GM18511 (cell line): ENCODE measurements at regions not wholly inside any gene's neighbourhood (a gene's known extent, or its start where the extent isn't known, plus 50 kb on each side); places are given as distances from the start of the nearest gene placed in this dataset.
"Not testable (repeated sequence)": the region's sequence is repeated elsewhere in the genome, so short reads cannot be mapped to it uniquely, and the experiment has no call there.

Experiments
- ATAC-seq: cut with Tn5 transposase; IDR thresholded peaks from one replicate; pipeline ENCODE4 v1.9.1; 2021; ENCODE audit warnings: mild to moderate bottlenecking, moderate library complexity; ENCODE audit not compliant: unreplicated experiment

- no peak for ATAC-seq
Measured at GRCh38 chr1:99361406-99361805, 97.1 kb downstream of the PLPPR4 start.

DNA sequence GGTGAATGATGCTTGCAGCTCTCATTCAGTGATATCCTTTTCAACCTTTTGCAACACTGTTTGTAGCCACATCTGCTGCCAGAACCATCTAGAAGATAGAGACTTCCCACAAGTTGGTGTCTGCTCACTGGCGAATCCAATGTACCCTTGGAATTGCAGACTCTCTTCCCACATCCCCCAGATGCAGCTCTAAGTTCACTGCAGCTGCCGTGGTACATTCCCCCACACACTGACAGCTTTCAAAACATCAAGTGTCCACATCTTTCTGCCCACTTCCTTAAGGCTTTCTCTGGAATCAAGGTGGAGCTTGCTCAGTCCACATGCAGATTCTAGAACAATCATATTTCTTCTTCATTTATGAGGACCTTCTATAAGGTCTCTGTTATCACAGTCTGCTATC, 99.2 kb downstream of the PLPPR4 start:
- ATAC-seq, result no peak

DNA sequence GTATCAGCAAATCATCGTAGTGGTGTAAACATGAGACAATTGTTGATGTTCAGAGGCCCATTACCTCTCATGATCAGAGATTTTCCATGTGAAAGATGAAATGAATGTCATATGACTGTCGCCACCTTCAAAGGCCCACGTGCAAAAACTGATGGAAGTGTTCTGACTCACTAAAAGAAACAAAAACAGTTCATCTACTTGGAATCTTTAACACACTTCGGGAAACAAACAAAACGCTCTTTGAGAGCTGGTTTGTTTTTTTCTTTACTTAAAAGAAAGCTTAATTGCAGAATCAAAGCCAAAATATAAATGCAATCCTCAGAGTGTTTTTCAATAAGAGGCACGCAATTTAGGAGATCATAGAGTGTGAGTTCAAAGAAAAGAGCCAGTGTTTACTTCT, 100.8 kb downstream of the PLPPR4 start:
- ATAC-seq, result no peak

- ATAC-seq, result no peak
Measured at GRCh38 chr1:99365545-99365944, 101.3 kb downstream of the PLPPR4 start.

GRCh38 chr1:99369154-99369553, 104.9 kb downstream of the PLPPR4 start:
- no peak for ATAC-seq

- ATAC-seq, result no peak
Measured at GRCh38 chr1:99370476-99370875, 106.2 kb downstream of the PLPPR4 start.

DNA sequence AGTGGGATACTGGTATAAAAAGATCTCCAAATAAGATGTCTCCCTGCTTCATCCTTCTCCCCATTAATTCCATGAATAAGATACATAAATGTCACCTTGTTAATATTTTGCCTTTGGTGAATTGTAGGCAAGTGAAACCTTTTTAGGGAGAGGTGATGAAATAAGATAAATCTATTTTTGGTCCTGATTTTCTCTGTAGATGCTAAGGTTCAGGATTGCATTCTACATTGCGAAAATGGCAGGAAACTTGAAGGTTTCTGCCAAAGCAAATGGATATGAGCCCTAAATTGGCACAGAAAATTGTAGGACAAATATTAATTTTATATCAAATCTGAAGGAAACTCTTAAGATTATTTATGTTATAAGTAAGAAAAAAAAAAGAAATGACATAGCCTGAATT, 107.1 kb downstream of the PLPPR4 start:
- ATAC-seq, result no peak

DNA sequence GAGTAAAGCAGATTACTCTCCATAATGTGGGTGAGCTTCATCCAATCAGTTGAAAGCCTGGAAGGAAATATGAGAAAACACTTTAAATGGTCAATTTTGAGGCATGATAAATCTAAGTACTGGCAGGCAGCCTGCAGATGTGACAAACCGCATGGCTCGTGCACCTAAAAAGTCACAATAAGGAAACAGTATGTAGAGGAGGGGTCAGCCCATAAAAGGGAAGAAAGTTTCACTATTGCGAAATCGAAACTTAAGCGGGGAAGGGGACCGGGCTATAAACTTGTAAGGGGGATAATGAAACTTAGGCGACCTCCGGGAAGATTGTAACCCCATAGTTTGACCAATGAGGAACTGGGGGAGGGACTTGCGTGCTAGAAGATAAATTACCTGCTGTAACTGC, 109.8 kb downstream of the PLPPR4 start:
- ATAC-seq, result peak; percentile 60

DNA sequence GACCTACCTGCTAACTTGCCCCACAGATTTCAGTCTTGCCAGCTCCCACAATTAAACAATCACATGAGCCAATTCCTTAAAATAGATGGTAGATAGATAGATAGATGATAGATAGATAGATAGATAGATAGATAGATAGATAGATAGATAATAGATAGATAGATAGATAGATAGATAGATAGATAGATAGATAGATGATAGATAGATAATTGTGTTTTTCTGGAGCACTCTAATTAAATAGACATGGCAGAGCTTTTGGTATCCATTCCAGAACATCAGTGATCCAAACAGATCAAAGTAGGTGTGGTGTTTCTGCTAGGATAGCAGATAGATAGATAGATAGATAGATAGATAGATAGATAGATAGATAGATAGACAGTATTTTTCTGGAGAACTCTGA, 110.4 kb downstream of the PLPPR4 start:
- not testable (repeated sequence) for ATAC-seq

- ATAC-seq, result no peak
Measured at GRCh38 chr1:99384021-99384420, 119.7 kb downstream of the PLPPR4 start.

GRCh38 chr1:99385852-99386251, 121.6 kb downstream of the PLPPR4 start:
- no peak for ATAC-seq

DNA sequence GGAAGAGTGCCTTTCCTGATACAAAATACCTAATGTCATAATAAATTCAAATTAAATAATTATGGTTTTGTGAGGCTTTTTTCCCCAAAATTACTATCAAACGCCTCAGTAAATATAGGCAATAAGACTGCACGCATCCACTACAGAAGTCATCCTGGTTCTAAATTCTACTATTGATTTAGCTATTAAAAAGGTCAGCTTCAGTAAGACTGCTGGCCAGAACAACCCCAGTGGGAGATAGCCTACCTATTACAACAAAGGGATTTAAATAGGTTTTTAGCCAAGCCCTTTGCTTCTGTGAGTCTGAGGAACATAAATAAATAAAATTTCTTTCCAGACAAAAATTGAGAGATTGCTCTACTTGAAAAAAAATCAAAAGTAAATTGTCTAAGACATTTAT, 132.1 kb downstream of the PLPPR4 start:
- ATAC-seq, result no peak

GRCh38 chr1:99397029-99397428, 132.7 kb downstream of the PLPPR4 start:
- no peak for ATAC-seq

GRCh38 chr1:99397863-99398262, 133.6 kb downstream of the PLPPR4 start:
- ATAC-seq, result no peak

- not testable (repeated sequence) for ATAC-seq
Measured at GRCh38 chr1:99401556-99401955, 137.3 kb downstream of the PLPPR4 start.

GRCh38 chr1:99404399-99404798, 140.1 kb downstream of the PLPPR4 start:
- not testable (repeated sequence) for ATAC-seq

- not testable (repeated sequence) for ATAC-seq
Measured at GRCh38 chr1:99405325-99405724, 141.0 kb downstream of the PLPPR4 start.

- no peak for ATAC-seq
Measured at GRCh38 chr1:99407018-99407417, 142.7 kb downstream of the PLPPR4 start.

GRCh38 chr1:99424087-99424486, 159.8 kb downstream of the PLPPR4 start:
- no peak for ATAC-seq

- ATAC-seq, result no peak
Measured at GRCh38 chr1:99429754-99430153, 165.5 kb downstream of the PLPPR4 start.

DNA sequence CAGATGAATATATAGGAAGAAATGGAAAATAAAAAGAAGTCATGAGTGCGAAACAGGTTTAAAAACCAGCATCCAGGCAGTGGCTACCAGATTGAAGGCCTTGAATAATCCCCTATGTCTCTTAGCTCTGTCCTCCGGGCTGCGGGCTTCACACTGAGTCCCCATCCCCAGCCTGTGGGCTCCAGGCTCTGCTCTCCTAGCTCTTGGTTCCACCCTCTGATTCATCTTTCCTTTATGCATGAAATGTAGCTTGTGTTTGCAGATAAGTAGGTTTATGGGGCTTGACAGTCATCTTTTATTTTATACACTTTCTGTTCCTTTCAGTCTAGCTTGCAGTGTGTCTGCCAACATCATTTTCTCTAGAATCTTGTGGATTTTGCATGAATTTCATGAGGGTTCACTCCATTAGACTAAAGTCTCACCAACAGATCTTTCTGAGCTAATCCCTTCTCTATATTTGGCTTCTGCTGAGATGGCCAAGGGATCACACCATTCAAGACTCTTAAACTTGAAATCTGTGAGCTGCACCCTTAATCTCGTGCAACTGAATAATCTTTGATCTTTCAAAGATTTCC, 174.5 kb downstream of the PLPPR4 start:
- no peak for ATAC-seq

DNA sequence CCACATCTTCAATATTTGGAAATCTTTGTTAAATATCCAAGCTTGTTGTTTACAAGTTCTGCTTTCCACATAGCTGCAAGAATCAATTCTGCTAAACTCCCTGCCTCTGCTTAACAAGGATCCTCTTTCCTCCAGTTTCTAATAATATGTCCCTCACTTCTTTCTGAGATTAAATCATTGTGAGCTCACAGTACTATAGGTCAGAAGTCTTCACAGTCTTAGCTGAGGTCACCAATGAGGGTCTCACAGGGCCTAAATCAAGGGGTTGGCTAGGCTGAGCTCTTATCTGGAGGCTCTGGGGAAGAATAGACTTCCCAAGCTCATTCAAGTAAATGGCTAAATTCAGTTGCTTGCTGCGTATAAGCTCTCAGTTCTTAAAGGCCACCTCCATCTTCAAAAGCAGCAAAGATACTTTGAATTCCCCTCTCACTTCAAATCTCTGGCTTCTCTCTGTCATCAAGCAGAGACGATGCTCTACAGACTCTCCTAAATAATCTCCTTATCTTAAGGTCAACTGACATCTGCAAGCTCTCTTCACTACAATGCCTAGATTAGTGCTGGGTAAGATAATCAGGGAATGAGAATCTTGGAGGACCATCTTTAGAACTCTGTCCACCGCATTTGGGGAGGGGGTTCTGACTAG, 175.3 kb downstream of the PLPPR4 start:
- ATAC-seq, result no peak
